ENCODE measurements at regions not wholly inside any gene's neighbourhood (a gene's known extent, or its start where the extent isn't known, plus 50 kb on each side); places are given as distances from the start of the nearest gene placed in this dataset.
"Not testable (repeated sequence)": the region's sequence is repeated elsewhere in the genome, so short reads cannot be mapped to it uniquely, and the experiment has no call there.

DNA sequence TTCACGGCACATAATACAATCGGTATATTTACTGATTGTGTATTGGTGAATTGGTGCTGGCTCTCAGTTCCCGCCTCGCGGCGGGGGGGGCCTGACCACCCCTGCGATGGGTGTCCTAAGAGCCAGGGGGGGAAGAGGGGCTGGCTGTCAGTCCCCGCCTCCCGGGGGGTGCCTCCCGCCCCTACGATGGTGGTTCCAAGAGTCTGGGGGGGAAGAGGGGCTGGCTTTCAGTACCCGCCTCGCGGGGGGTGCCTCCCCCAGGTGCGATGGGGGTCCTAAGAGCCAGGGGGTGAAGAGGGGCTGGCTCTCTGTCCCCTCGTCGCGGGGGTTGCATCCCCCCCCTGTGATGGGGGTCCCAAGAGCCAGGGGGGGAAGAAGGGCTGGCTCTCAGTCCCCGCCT lies 2321.8 kb upstream of the PCDH20 start:
- no peak overlapping the region for H3K27ac ChIP-seq (replicated peaks in 1 of 4)
- peaks cover 0 to 4% (median 0%) of the 10 kb centered on the region in 4 donors for H3K9me3 ChIP-seq
- TF ChIP-seq EP300 (IDR thresholded peaks at IDR 0.05) (no peak), POLR2A (IDR thresholded peaks at IDR 0.05; ENCODE audit: low read depth) (no peak), POLR2AphosphoS5 (IDR thresholded peaks at IDR 0.05) (no peak)
- TF ChIP-seq, protein P1, sequence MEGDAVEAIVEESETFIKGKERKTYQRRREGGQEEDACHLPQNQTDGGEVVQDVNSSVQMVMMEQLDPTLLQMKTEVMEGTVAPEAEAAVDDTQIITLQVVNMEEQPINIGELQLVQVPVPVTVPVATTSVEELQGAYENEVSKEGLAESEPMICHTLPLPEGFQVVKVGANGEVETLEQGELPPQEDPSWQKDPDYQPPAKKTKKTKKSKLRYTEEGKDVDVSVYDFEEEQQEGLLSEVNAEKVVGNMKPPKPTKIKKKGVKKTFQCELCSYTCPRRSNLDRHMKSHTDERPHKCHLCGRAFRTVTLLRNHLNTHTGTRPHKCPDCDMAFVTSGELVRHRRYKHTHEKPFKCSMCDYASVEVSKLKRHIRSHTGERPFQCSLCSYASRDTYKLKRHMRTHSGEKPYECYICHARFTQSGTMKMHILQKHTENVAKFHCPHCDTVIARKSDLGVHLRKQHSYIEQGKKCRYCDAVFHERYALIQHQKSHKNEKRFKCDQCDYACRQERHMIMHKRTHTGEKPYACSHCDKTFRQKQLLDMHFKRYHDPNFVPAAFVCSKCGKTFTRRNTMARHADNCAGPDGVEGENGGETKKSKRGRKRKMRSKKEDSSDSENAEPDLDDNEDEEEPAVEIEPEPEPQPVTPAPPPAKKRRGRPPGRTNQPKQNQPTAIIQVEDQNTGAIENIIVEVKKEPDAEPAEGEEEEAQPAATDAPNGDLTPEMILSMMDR (IDR thresholded peaks at IDR 0.05): no peak
- 97% methylated on average over 14 of the region's 19 CpGs for WGBS
- no peaks in the 10 kb centered on the region for H3K4me1 ChIP-seq
- intact Hi-C loops (cut with DNase I): no loop called here
- no peak for DNase-seq (ENCODE audit: extremely low spot score)
- H3K36me3 ChIP-seq: no peaks in the 10 kb centered on the region
- H3K4me3 ChIP-seq: no peak overlapping the region
- no peaks in the 10 kb centered on the region for H3K27me3 ChIP-seq

DNA sequence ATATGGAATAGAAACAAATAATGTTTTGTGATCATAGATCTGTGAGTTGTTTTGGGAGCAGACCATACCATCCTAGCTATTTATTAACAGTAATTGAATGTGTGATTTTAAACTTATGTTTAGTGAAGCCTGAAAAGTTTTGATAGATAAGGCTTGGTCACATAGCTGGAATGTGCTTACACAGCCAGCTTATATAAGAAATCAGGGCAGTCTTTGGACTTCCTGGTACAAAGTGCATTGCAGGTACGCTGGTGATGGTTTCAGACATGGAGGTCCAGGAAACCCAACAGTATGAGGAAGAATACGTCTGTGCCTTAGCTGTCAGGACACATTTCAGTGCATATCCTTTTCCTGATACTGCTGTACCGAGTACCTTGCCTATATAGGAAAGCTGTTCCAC lies 2316.2 kb upstream of the PCDH20 start:
- Histone ChIP-seq H3K27ac (replicated peaks in 1 of 4) (no peak overlapping the region), H3K4me3 (no peak overlapping the region), H3K27me3 (no peaks in the 10 kb centered on the region), H3K4me1 (no peaks in the 10 kb centered on the region), H3K9me3 (no peaks in the 10 kb centered on the region), H3K36me3 (no peaks in the 10 kb centered on the region)
- intact Hi-C loops (cut with DNase I): no loop called here
- WGBS: 92% methylated on average over 3 of the region's 3 CpGs
- no peak for DNase-seq (ENCODE audit: extremely low spot score)
- TF ChIP-seq, protein P1 (IDR thresholded peaks at IDR 0.05): no peak
- TF ChIP-seq POLR2A (IDR thresholded peaks at IDR 0.05; ENCODE audit: low read depth) (no peak), POLR2AphosphoS5 (IDR thresholded peaks at IDR 0.05) (no peak), EP300 (IDR thresholded peaks at IDR 0.05) (no peak)

DNA sequence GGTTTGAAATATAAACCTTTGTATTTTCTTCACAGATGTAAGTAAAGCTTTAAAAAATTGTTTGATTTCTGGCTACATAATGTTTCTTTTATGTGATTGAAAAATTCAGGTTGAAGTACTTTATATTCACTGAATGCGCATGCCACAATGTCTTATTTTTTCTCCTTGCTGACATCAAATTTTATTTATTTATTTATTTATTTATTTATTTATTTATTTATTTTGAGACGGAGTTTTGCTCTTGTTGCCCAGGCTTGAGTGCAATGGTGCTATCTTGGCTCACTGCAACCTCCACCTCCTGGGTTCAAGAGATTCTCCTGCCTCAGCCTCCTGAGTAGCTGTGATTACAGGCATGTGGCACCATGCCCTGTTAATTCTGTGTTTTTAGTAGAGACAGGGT lies 2296.5 kb upstream of the PCDH20 start:
- H3K36me3 ChIP-seq; H3K4me1 ChIP-seq; DNase-seq (ENCODE audit: extremely low spot score); H3K27me3 ChIP-seq; H3K4me3 ChIP-seq; intact Hi-C loops (cut with DNase I); H3K9me3 ChIP-seq; H3K27ac ChIP-seq (replicated peaks in 1 of 4): not testable (repeated sequence)
- 89% methylated on average over 2 of the region's 2 CpGs for WGBS

DNA sequence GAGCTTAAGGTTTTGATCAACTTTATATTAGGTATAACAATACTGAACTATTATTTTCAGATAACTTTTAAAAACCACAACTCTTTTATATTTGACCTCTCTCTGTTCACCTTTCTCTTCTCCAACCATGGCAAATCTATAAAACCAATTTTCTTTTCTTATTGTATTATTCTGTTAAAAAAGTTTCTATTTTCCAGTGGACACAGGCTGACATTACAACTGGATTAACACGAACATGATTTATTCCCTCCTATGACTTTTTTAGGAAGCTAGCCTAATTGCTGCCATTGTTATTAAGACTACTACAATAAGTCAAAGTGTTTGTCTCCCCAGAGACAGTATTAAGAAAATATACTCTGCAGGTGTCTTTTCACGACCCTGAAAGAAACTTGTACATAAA lies 2291.1 kb upstream of the PCDH20 start:
- no peak overlapping the region for H3K27ac ChIP-seq (replicated peaks in 1 of 4)
- intact Hi-C loops (cut with DNase I): no loop called here
- no peak overlapping the region for H3K4me3 ChIP-seq
- peaks cover 0 to 6% (median 0%) of the 10 kb centered on the region in 4 donors for H3K4me1 ChIP-seq
- H3K36me3 ChIP-seq: no peaks in the 10 kb centered on the region
- WGBS: 78% methylated on average over 2 of the region's 2 CpGs
- no peak for DNase-seq (ENCODE audit: extremely low spot score)
- H3K27me3 ChIP-seq: no peaks in the 10 kb centered on the region
- H3K9me3 ChIP-seq: no peaks in the 10 kb centered on the region
- TF ChIP-seq, protein P1 (IDR thresholded peaks at IDR 0.05): no peak
- no peak for TF ChIP-seq EP300 (IDR thresholded peaks at IDR 0.05)
- no peak for TF ChIP-seq POLR2A (IDR thresholded peaks at IDR 0.05; ENCODE audit: low read depth)
- no peak for TF ChIP-seq POLR2AphosphoS5 (IDR thresholded peaks at IDR 0.05)

DNA sequence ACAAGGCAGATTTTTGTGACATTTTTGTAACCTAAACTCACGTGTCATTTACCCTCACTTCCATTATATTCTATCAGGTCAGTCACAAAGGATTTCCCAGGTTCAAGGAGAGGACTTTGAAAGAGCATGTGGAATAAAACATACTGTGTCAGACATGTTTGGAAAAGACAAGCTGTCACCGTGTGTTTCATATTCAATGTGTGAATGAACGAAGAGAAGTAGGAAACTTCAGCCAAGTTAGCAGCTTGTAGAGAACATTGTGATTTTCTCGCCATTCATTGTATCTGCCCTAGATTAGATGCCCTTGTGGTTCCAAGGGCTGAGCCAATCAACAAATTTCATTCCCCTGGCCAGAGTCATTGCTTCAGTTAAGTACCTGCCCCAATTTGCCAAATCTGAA lies 2288.9 kb upstream of the PCDH20 start:
- Histone ChIP-seq H3K27me3 (no peaks in the 10 kb centered on the region), H3K9me3 (no peaks in the 10 kb centered on the region), H3K4me3 (no peak overlapping the region), H3K36me3 (no peaks in the 10 kb centered on the region), H3K27ac (replicated peaks in 1 of 4) (no peak overlapping the region), H3K4me1 (peaks cover 0 to 6% (median 0%) of the 10 kb centered on the region in 4 donors)
- intact Hi-C loops (cut with DNase I): no loop called here
- TF ChIP-seq POLR2A (IDR thresholded peaks at IDR 0.05; ENCODE audit: low read depth) (no peak), POLR2AphosphoS5 (IDR thresholded peaks at IDR 0.05) (no peak), EP300 (IDR thresholded peaks at IDR 0.05) (no peak)
- TF ChIP-seq, protein P1 (IDR thresholded peaks at IDR 0.05): no peak
- DNase-seq (ENCODE audit: extremely low spot score): no peak
- 66% methylated on average over 4 of the region's 4 CpGs for WGBS

All from esophagus muscularis mucosa (tissue), 4 donors.